ENCODE measurements at regions not wholly inside any gene's neighbourhood (a gene's known extent, or its start where the extent isn't known, plus 50 kb on each side); places are given as distances from the start of the nearest gene placed in this dataset.

- Histone ChIP-seq H3K27ac (no peak overlapping the region), H3K4me1 (no peaks in the 10 kb centered on the region), H3K27me3 (no peaks in the 10 kb centered on the region), H3K4me3 (no peak overlapping the region), H3K9me3 (no peaks in the 10 kb centered on the region), H3K36me3 (no peaks in the 10 kb centered on the region)
- TF ChIP-seq POLR2A (IDR thresholded peaks at IDR 0.05) = no peak
- TF ChIP-seq CTCF (IDR thresholded peaks at IDR 0.05) = no peak
- no peak for DNase-seq
Observed at GRCh38 chr11:15660496-15660895, 545.8 kb downstream of the INSC start.

GRCh38 chr11:15662285-15662684, 547.6 kb downstream of the INSC start:
- Histone ChIP-seq H3K27me3 (no peaks in the 10 kb centered on the region), H3K4me1 (peaks cover 0 to 6% (median 0%) of the 10 kb centered on the region in 4 donors), H3K36me3 (no peaks in the 10 kb centered on the region), H3K27ac (no peak overlapping the region), H3K9me3 (no peaks in the 10 kb centered on the region), H3K4me3 (no peak overlapping the region)
- no peak for DNase-seq
- TF ChIP-seq CTCF (IDR thresholded peaks at IDR 0.05) = no peak
- no peak for TF ChIP-seq POLR2A (IDR thresholded peaks at IDR 0.05)

GRCh38 chr11:15663777-15664218, 549.1 kb downstream of the INSC start:
- no peak overlapping the region for H3K27ac ChIP-seq

GRCh38 chr11:15665368-15665871, 550.7 kb downstream of the INSC start:
- peak in 1 of 3 donors; percentile 59 for DNase-seq
- Histone ChIP-seq H3K4me1 (peaks cover 0 to 6% (median 0%) of the 10 kb centered on the region in 4 donors), H3K27me3 (no peaks in the 10 kb centered on the region), H3K9me3 (no peaks in the 10 kb centered on the region), H3K27ac (peak overlapping the region in 2 of 4 donors; percentile 41 to 62), H3K36me3 (no peaks in the 10 kb centered on the region), H3K4me3 (no peak overlapping the region)
- TF ChIP-seq POLR2A (IDR thresholded peaks at IDR 0.05) = no peak
- peak in 1 of 6 experiments; percentile 48 for TF ChIP-seq CTCF (IDR thresholded peaks at IDR 0.05)

More at GRCh38 chr11:15663777-15664218, 549.1 kb downstream of the INSC start:
- no peaks in the 10 kb centered on the region for H3K27me3 ChIP-seq
- H3K4me3 ChIP-seq = no peak overlapping the region
- no peak for DNase-seq
- TF ChIP-seq POLR2A (IDR thresholded peaks at IDR 0.05) (no peak), CTCF (IDR thresholded peaks at IDR 0.05) (no peak)
- H3K4me1 ChIP-seq = peaks cover 0 to 6% (median 0%) of the 10 kb centered on the region in 4 donors
- no peaks in the 10 kb centered on the region for H3K36me3 ChIP-seq
- H3K9me3 ChIP-seq = no peaks in the 10 kb centered on the region

- no peaks in the 10 kb centered on the region for H3K36me3 ChIP-seq
- H3K4me3 ChIP-seq = no peak overlapping the region
- TF ChIP-seq CTCF (IDR thresholded peaks at IDR 0.05) (no peak), POLR2A (IDR thresholded peaks at IDR 0.05) (no peak)
- no peak overlapping the region for H3K27ac ChIP-seq
- H3K4me1 ChIP-seq = peaks cover 0 to 6% (median 0%) of the 10 kb centered on the region in 4 donors
- no peaks in the 10 kb centered on the region for H3K9me3 ChIP-seq
- no peaks in the 10 kb centered on the region for H3K27me3 ChIP-seq
- no peak for DNase-seq
Observed at GRCh38 chr11:15667127-15667725, 552.5 kb downstream of the INSC start.
